A549 (cell line): ENCODE measurements at regions not wholly inside any gene's neighbourhood (a gene's known extent, or its start where the extent isn't known, plus 50 kb on each side); places are given as distances from the start of the nearest gene placed in this dataset.

Source experiments
- ATAC-seq, 2 experiments: fragments of 200-7000 bp in 1 of 2; fragments of >200 bp in 1 of 2; cut with Nextera tagmentation in 1 of 2; cut with Tn5 transposase in 1 of 2; 3 replicates each; pipeline versions ENCODE4 v1.8.0 to v1.9.1; 2018 to 2020; ENCODE audit warnings: mild to moderate bottlenecking in 1 of 2, moderate library complexity in 1 of 2
- CTCF ChIA-PET: fragments of 300-600 bp; sonication (Branson Sonifier 250); formaldehyde crosslinking; extraction: SDS; loops from one replicate; lab custom pipeline; 2021; ENCODE audit warnings: antibody characterized with exemption, inconsistent platforms; lab: Yijun Ruan, JAX
- POLR2A ChIA-PET: fragments of 350-600 bp; formaldehyde crosslinking; extraction: SDS; loops from one replicate; lab custom pipeline; 2021; ENCODE audit warnings: antibody characterized with exemption, inconsistent platforms; lab: Yijun Ruan, JAX
- DNase-seq, 2 experiments: peaks; one replicate each; pipeline versions ENCODE4 v3.0.0 to v3.0.0-alpha.2; 2011 to 2016; ENCODE audit warnings: low read depth in 1 of 2, low spot score in 1 of 2
- FAIRE-seq: peaks from 2 replicates; lab custom pipeline; 2011; peaks lifted over from hg19 to GRCh38; lab: Jason Lieb, UNC
- H3K27ac ChIP-seq, 2 experiments: fragments of >200 bp; sonication (Bioruptor Twin); formaldehyde crosslinking; 3 replicates each; pipeline ENCODE4 v1.5.1; 2016 to 2017
- H3K4me1 ChIP-seq: fragments of >200 bp; sonication (Bioruptor Twin); formaldehyde crosslinking; 3 replicates; pipeline ENCODE4 v1.6.1; 2016
- H3K4me2 ChIP-seq: fragments of >200 bp; sonication (Bioruptor Twin); formaldehyde crosslinking; 3 replicates; pipeline ENCODE4 v1.6.1; 2016
- H3K4me3 ChIP-seq: fragments of >200 bp; sonication (Bioruptor Twin); formaldehyde crosslinking; 3 replicates; pipeline ENCODE4 v1.5.1; 2016
- H3K9me3 ChIP-seq: fragments of >200 bp; sonication (Bioruptor Twin); formaldehyde crosslinking; 3 replicates; pipeline ENCODE4 v1.6.1; 2016
- ATOH8 ChIP-seq: fragments of 250-450 bp; sonication (Bioruptor Pico); IDR thresholded peaks from 2 replicates; pipeline ENCODE4 v1.5.0; 2020; ENCODE audit warnings: low read depth, mild to moderate bottlenecking, moderate library complexity
- CHD2 ChIP-seq: fragments of 150-350 bp; IDR thresholded peaks from 2 replicates; pipeline ENCODE4 v1.6.1; 2014; ENCODE audit warnings: low read length; ENCODE audit not compliant: partially characterized antibody
- CHD4 ChIP-seq: fragments of 200-600 bp; sonication (generic); IDR thresholded peaks from 2 replicates; pipeline ENCODE4 v1.6.1; 2016; ENCODE audit warnings: antibody characterized with exemption, mild to moderate bottlenecking, borderline replicate concordance
- EHMT2 ChIP-seq: fragments of 200-600 bp; sonication (generic); IDR thresholded peaks from 2 replicates; pipeline ENCODE4 v1.6.1; 2016; ENCODE audit warnings: antibody characterized with exemption, low read depth, mild to moderate bottlenecking, moderate library complexity
- ESRRA ChIP-seq: fragments of 150-350 bp; IDR thresholded peaks from 2 replicates; pipeline ENCODE4 v1.6.1; 2014; ENCODE audit warnings: mild to moderate bottlenecking, low read length, borderline replicate concordance
- FOSB ChIP-seq: fragments of 250-450 bp; sonication (Bioruptor Pico); IDR thresholded peaks from 2 replicates; pipeline ENCODE4 v1.5.0; 2020; ENCODE audit warnings: mild to moderate bottlenecking, moderate library complexity
- HEYL ChIP-seq: fragments of 250-450 bp; sonication (Bioruptor Pico); IDR thresholded peaks from 2 replicates; pipeline ENCODE4 v1.8.0; 2021; ENCODE audit warnings: mild to moderate bottlenecking, moderate library complexity
- JUN ChIP-seq, 2 experiments: fragments of >200 bp; sonication (Bioruptor Twin); formaldehyde crosslinking; IDR thresholded peaks; 2 replicates in 1 of 2; 3 replicates in 1 of 2; pipeline ENCODE4 v1.6.1; 2016 to 2017
- KDM5A ChIP-seq: fragments of 200-600 bp; sonication (generic); IDR thresholded peaks from 2 replicates; pipeline ENCODE4 v1.6.1; 2016; ENCODE audit warnings: antibody characterized with exemption, mild to moderate bottlenecking
- NPAS2 ChIP-seq: fragments of 250-450 bp; sonication (Bioruptor Pico); IDR thresholded peaks from 2 replicates; pipeline ENCODE4 v1.8.0; 2022; ENCODE audit warnings: mild to moderate bottlenecking, moderate library complexity, borderline replicate concordance
- NR3C1 ChIP-seq: fragments of >200 bp; sonication (Bioruptor Twin); formaldehyde crosslinking; IDR thresholded peaks from 3 replicates; pipeline ENCODE4 v1.6.1; 2017
- PHF8 ChIP-seq: fragments of 200-600 bp; sonication (generic); IDR thresholded peaks from 2 replicates; pipeline ENCODE4 v1.6.1; 2016; ENCODE audit warnings: low read depth, mild to moderate bottlenecking, antibody characterized with exemption, moderate library complexity, borderline replicate concordance
- POLR2AphosphoS2 ChIP-seq: conservative IDR thresholded peaks from 2 replicates; pipeline ENCODE4 v1.6.1; 2012; ENCODE audit warnings: low read length, improper control_type of control experiment, inconsistent platforms
- RAD21 ChIP-seq, 2 experiments: fragments of >200 bp in 1 of 2; sonication (Bioruptor Twin) in 1 of 2; formaldehyde crosslinking in 1 of 2; IDR thresholded peaks in 1 of 2; conservative IDR thresholded peaks in 1 of 2; 2 replicates in 1 of 2; 3 replicates in 1 of 2; pipeline ENCODE4 v1.6.1; 2012 to 2018; ENCODE audit warnings: inconsistent platforms in 1 of 2
- RARB ChIP-seq: fragments of 250-450 bp; sonication (Bioruptor Pico); IDR thresholded peaks from 2 replicates; pipeline ENCODE4 v1.8.0; 2021; ENCODE audit warnings: mild to moderate bottlenecking, moderate library complexity
- RFX5 ChIP-seq: fragments of 450-650 bp; IDR thresholded peaks from 2 replicates; pipeline ENCODE4 v1.7.1; 2014; ENCODE audit warnings: antibody characterized with exemption, mild to moderate bottlenecking, moderate library complexity
- TFCP2L1 ChIP-seq: fragments of 250-450 bp; sonication (Bioruptor Pico); IDR thresholded peaks from 2 replicates; pipeline ENCODE4 v1.5.0; 2021; ENCODE audit warnings: mild to moderate bottlenecking
- TP53 ChIP-seq: fragments of 250-450 bp; sonication (Bioruptor Pico); IDR thresholded peaks from 2 replicates; pipeline ENCODE4 v1.5.0; 2021; ENCODE audit warnings: mild to moderate bottlenecking, moderate library complexity
- WGBS: methylation state at CpG from one replicate; pipeline ENCODE4 v1.1.6; 2017; ENCODE audit errors: missing lambda C conversion rate; 5-methylcytosine and 5-hydroxymethylcytosine counted together
- TF ChIP-seq, protein P1 (sequence below): IDR thresholded peaks from 2 replicates; pipeline ENCODE4 v1.6.1; 2012; ENCODE audit warnings: low read depth, borderline replicate concordance

GRCh38 chr6:170135461-170135820 lies 155.4 kb downstream of the DLL1 start:
- Histone ChIP-seq H3K27ac (no peak overlapping the region), H3K9me3 (no peaks in the 10 kb centered on the region), H3K4me2 (no peak overlapping the region), H3K4me1 (no peaks in the 10 kb centered on the region), H3K4me3 (no peak overlapping the region)
- TF ChIP-seq RARB (CRISPR knock-in tag) (no peak), CHD2 (no peak), EHMT2 (no peak)
- ATAC-seq (no peak), FAIRE-seq (no peak), DNase-seq (no peak)
- CTCF ChIA-PET, result interaction anchor here (2.1 kb wide), 1 partner anchor 304 kb away, joined by 6 read pairs; no protein-coding TSS in a partner anchor
- WGBS, result 50% methylated on average over 16 of the region's 16 CpGs
- POLR2A ChIA-PET, result no interaction called here

DNA sequence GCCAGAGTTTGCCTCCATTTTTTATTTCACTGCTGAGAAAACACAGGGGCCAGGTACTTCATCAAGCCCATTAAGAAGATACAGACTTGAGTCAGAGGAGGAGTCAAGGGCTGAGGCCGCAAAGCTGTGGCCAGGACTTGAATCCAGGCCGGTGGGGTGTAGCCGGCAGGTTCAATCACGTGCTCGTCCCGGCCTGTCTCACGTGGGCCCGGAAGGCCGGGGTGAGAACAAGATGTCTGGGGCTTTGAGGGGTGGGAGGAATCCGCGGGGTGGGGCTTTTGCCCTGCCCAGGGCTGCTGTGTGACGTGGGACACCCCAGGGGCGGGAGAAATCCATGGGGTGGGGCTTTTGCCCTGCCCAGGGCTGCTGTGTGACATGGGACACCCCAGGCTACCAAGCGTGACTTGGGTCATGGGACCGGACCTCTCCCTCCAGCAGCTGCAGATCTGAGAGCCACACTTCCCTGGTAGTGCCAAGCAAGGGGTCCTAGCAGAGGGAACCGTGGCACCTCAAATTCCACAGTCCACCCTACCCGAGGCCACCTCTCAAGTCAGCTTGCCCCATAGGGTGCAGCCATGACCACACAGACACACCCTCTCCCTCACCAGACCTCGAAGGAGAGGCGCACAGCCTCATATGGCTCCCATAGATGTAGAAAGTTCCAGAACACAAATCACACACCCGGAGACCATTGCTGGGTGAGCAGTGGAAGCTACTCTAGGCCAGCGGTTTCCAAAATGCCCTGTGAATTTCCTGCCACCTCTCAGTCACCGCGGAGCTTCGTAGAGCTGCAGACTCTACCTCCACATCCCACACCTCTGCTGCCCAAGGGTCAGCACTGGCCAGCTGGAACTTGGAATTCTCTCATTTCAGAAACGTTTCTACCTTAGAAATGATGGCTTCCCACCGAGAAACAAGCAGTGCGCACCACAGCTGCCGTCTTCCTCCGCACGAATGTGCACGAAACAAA lies 156.1 kb downstream of the DLL1 start:
- FAIRE-seq (no peak), ATAC-seq (no peak)
- WGBS, result 67% methylated on average over 14 of the region's 31 CpGs
- Histone ChIP-seq H3K9me3 (no peaks in the 10 kb centered on the region), H3K4me3 (no peak overlapping the region)
- TF ChIP-seq POLR2AphosphoS2, result no peak
- no peak for TF ChIP-seq KDM5A
- TF ChIP-seq TFCP2L1, result no peak
- TF ChIP-seq, all 56 proteins: peak for 0
- CTCF ChIA-PET, result interaction anchor here (2.1 kb wide), 1 partner anchor 303 kb away, joined by 6 read pairs; no protein-coding TSS in a partner anchor
- Histone ChIP-seq H3K4me2 (no peak overlapping the region), H3K4me1 (no peaks in the 10 kb centered on the region), H3K27ac (no peak overlapping the region)
- POLR2A ChIA-PET, result no interaction called here
- no peak for DNase-seq

GRCh38 chr6:170134031-170134470 lies 156.8 kb downstream of the DLL1 start:
- Histone ChIP-seq H3K4me2 (no peak overlapping the region), H3K9me3 (no peaks in the 10 kb centered on the region), H3K4me3 (no peak overlapping the region), H3K4me1 (no peaks in the 10 kb centered on the region), H3K27ac (no peak overlapping the region)
- TF ChIP-seq NPAS2 (no peak), CHD4 (no peak), CHD2 (no peak), NR3C1 (no peak), JUN (IDR thresholded peaks at IDR 0.05) (no peak), RAD21 (conservative IDR thresholded peaks at IDR 0.05 in 1 of 2, IDR thresholded peaks at IDR 0.05 in 1 of 2) (no peak), ATOH8 (CRISPR knock-in tag) (no peak), ESRRA (no peak), RFX5 (no peak), PHF8 (no peak), TP53 (CRISPR knock-in tag) (no peak), FOSB (no peak), HEYL (no peak)
- TF ChIP-seq, protein P1, sequence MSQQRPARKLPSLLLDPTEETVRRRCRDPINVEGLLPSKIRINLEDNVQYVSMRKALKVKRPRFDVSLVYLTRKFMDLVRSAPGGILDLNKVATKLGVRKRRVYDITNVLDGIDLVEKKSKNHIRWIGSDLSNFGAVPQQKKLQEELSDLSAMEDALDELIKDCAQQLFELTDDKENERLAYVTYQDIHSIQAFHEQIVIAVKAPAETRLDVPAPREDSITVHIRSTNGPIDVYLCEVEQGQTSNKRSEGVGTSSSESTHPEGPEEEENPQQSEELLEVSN, result no peak
- ATAC-seq (no peak), FAIRE-seq (no peak), DNase-seq (no peak)
- POLR2A ChIA-PET, result no interaction called here
- CTCF ChIA-PET, result interaction anchor here (2.1 kb wide), 1 partner anchor 302 kb away, joined by 6 read pairs; no protein-coding TSS in a partner anchor
- 60% methylated on average over 12 of the region's 17 CpGs for WGBS
